Occipital lobe (tissue), 1 donor: ENCODE measurements at regions not wholly inside any gene's neighbourhood (a gene's known extent, or its start where the extent isn't known, plus 50 kb on each side); places are given as distances from the start of the nearest gene placed in this dataset.
"Not testable (repeated sequence)": the region's sequence is repeated elsewhere in the genome, so short reads cannot be mapped to it uniquely, and the experiment has no call there.

Experiments used
- DNase-seq: peaks from one replicate; lab custom pipeline; 2025; lab: John Stamatoyannopoulos, UW

GRCh38 chr12:116429826-116430360 lies 129.3 kb upstream of the MAP1LC3B2 start:
- DNase-seq = no peak

GRCh38 chr12:116430911-116431565 lies 128.1 kb upstream of the MAP1LC3B2 start:
- no peak for DNase-seq

- DNase-seq = no peak
These were observed 127.4 kb upstream of the MAP1LC3B2 start for GRCh38 chr12:116431677-116432300.

GRCh38 chr12:116432314-116432750 lies 126.8 kb upstream of the MAP1LC3B2 start:
- DNase-seq = no peak

GRCh38 chr12:116433249-116433648 lies 125.9 kb upstream of the MAP1LC3B2 start:
- no peak for DNase-seq

GRCh38 chr12:116434155-116435011 lies 124.8 kb upstream of the MAP1LC3B2 start:
- no peak for DNase-seq

GRCh38 chr12:116435984-116436383 lies 123.2 kb upstream of the MAP1LC3B2 start:
- DNase-seq = no peak

GRCh38 chr12:116436561-116437249 lies 122.5 kb upstream of the MAP1LC3B2 start:
- no peak for DNase-seq

- DNase-seq = no peak
These were observed 117.9 kb upstream of the MAP1LC3B2 start for GRCh38 chr12:116441292-116441691.

- no peak for DNase-seq
These were observed 116.9 kb upstream of the MAP1LC3B2 start for GRCh38 chr12:116442304-116442703.

GRCh38 chr12:116442946-116443345 lies 116.2 kb upstream of the MAP1LC3B2 start:
- DNase-seq = no peak

- DNase-seq = no peak
These were observed 115.2 kb upstream of the MAP1LC3B2 start for GRCh38 chr12:116443821-116444589.

GRCh38 chr12:116444590-116444943 lies 114.6 kb upstream of the MAP1LC3B2 start:
- no peak for DNase-seq

- DNase-seq = no peak
These were observed 110.9 kb upstream of the MAP1LC3B2 start for GRCh38 chr12:116448165-116448739.

GRCh38 chr12:116450406-116450910 lies 108.7 kb upstream of the MAP1LC3B2 start:
- no peak for DNase-seq

- not testable (repeated sequence) for DNase-seq
These were observed 106.2 kb upstream of the MAP1LC3B2 start for GRCh38 chr12:116452975-116453374.

GRCh38 chr12:116453631-116454030 lies 105.5 kb upstream of the MAP1LC3B2 start:
- no peak for DNase-seq

GRCh38 chr12:116454076-116454475 lies 105.1 kb upstream of the MAP1LC3B2 start:
- no peak for DNase-seq

- no peak for DNase-seq
These were observed 104.2 kb upstream of the MAP1LC3B2 start for GRCh38 chr12:116454950-116455447.
